AG10803 (cell line): ENCODE measurements at regions not wholly inside any gene's neighbourhood (a gene's known extent, or its start where the extent isn't known, plus 50 kb on each side); places are given as distances from the start of the nearest gene placed in this dataset.
A peak's percentile ranks its signal among the peaks of the same experiment; 100 is the strongest.

Experiments used
- DNase-seq: peaks from one replicate; pipeline ENCODE4 v3.0.0; 2010; ENCODE audit warnings: low read depth
- H3K4me3 ChIP-seq: 2 replicates; pipeline ENCODE4 v1.5.1; 2011; ENCODE audit warnings: mild to moderate bottlenecking, low read length, control low read depth
- TF ChIP-seq, protein P1 (sequence below): conservative IDR thresholded peaks from 2 replicates; pipeline ENCODE4 v1.5.1; 2011; ENCODE audit warnings: mild to moderate bottlenecking, low read length, control low read depth, inconsistent platforms

DNA sequence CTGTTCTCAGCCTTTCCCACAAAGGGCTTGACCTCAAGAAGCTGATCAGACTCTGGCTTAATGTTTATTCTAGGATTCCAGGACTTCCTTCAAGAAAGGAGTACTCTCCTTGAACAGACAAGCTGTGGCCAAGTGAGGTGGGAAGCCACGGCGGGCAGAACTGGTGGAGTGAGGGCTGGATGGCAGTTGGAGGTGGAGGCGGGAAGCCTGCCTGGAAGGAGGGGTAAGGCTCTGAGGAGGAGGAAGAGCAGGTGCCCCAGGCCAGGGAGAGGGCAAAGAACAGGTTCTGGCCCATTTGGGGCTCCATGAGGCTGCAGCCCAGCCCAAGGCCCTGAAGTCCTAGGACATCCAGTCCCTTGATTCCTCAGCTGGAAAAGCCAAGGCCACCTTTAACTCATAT, 143.9 kb downstream of the CYP26B1 start:
- TF ChIP-seq, protein P1, sequence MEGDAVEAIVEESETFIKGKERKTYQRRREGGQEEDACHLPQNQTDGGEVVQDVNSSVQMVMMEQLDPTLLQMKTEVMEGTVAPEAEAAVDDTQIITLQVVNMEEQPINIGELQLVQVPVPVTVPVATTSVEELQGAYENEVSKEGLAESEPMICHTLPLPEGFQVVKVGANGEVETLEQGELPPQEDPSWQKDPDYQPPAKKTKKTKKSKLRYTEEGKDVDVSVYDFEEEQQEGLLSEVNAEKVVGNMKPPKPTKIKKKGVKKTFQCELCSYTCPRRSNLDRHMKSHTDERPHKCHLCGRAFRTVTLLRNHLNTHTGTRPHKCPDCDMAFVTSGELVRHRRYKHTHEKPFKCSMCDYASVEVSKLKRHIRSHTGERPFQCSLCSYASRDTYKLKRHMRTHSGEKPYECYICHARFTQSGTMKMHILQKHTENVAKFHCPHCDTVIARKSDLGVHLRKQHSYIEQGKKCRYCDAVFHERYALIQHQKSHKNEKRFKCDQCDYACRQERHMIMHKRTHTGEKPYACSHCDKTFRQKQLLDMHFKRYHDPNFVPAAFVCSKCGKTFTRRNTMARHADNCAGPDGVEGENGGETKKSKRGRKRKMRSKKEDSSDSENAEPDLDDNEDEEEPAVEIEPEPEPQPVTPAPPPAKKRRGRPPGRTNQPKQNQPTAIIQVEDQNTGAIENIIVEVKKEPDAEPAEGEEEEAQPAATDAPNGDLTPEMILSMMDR: no peak
- no peak for DNase-seq
- no peak overlapping the region for H3K4me3 ChIP-seq

- DNase-seq: no peak
- H3K4me3 ChIP-seq: no peak overlapping the region
- TF ChIP-seq, protein P1: no peak
These were observed 144.5 kb downstream of the CYP26B1 start for GRCh38 chr2:72003124-72003523.

DNA sequence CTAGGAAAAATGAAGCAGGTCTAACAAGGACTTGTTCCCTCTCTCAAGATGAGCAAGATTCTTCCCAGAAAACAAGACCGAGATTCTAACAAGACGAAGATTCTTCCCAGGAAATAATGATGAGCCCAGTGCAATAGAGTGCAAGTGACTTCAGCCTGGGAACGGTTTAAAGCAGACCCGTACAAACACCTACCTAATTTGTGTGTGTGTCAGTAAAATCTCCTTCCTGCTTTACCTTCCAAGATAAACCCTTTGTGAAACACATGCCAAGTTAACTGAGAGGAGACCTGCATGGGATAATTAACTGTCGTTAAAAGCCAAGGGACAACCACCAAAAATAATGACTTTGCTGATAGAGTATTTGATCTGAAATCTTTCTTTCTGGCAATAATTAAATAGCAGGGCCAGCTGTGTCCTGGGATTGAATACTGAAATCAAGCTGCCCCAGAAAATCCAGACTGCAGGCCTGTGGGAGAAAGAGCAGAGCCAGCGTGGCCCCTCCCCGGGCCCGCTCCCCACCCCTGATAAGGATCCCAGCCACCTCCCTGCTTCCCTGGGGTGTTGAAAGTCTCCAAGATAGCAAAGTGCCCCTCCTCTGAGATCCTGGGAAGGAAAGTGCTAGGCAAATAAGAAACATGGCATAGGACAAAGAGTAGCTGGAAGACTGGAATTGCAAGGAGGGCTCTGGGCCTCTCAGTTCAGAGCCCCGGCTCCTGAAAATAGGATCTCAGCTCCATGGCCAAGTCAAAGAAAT, 145.5 kb downstream of the CYP26B1 start:
- no peak overlapping the region for H3K4me3 ChIP-seq
- TF ChIP-seq, protein P1: no peak
- DNase-seq: no peak

DNA sequence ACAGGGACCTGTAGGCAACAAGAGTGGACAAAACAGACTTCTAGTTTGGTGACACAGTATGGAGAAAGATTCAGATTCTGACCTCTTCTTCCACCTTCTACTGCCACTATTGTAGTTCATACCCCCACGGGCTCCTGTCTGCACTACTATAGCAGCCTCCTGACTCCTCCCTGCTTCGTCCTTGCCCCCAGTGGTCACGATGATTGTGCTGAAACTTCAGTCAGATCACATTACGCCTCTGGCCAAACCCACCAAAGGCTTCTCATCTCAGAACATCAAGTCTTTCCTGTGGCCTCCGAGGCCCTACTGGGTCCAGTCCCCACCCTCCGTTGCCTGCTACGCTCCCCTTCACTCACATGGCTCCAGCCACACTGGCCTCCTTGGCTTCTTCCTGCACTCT, 147.6 kb downstream of the CYP26B1 start:
- TF ChIP-seq, protein P1: no peak
- no peak for DNase-seq
- H3K4me3 ChIP-seq: no peak overlapping the region

GRCh38 chr2:71999580-71999979, 148.1 kb downstream of the CYP26B1 start:
- no peak overlapping the region for H3K4me3 ChIP-seq
- TF ChIP-seq, protein P1: no peak
- DNase-seq: no peak

DNA sequence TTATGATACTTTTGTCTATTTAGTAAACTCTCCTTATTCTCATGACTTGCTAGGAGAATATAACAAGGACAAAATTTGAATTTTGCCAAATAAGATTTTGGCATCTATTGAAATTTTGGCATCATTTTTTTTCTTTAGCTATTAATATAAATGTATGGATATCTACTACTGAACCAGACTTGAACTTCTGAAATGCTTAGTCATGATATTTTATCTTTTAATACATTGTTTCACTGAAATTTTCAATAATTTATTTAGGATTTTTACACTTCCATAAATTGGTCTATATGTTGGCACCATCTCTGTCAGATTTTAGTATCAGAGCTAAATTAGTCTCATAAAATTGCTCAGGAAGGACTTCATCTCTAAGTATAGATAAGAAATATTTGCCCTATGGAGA, 149.8 kb downstream of the CYP26B1 start:
- no peak for DNase-seq
- H3K4me3 ChIP-seq: no peak overlapping the region
- TF ChIP-seq, protein P1: no peak

DNA sequence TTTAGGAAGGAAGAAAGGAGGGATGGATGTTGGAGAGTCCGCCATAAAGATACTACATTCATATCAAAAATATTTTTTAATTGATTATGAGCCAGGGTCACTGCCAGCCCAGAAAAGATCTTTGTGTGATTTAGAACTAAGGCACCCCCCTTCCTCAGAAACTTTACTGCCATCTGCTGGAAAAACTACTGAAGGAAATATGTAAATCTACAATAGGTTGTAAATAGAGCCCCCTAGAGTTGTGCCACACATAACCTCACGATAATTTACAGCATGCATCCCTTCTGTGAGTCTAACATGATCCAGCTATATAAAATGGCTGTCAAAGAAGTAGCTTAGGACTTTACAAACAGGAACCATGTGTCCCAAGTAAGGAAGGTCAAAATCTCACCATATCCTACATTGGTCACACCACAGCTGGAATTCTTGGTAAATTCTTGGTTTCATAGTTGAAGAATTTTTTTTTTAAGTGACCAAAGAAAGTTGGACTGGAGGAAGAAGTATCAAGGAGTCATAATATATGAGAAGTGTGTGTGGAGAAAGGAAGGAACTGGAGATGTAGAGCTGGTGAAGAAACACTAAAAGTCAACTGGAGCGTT, 152.5 kb downstream of the CYP26B1 start:
- DNase-seq: peak; percentile 57
- H3K4me3 ChIP-seq: no peak overlapping the region
- TF ChIP-seq, protein P1: peak; percentile 71
